ENCODE measurements at regions not wholly inside any gene's neighbourhood (a gene's known extent, or its start where the extent isn't known, plus 50 kb on each side); places are given as distances from the start of the nearest gene placed in this dataset.

GRCh38 chr4:41456559-41457101, 81.3 kb upstream of the LIMCH1 start:
- TF ChIP-seq CTCF (IDR thresholded peaks at IDR 0.05; ENCODE audit: poor library complexity) = no peak
- no peak for TF ChIP-seq EZH2 (IDR thresholded peaks at IDR 0.05; ENCODE audit: borderline replicate concordance)
